GM12878 (cell line): ENCODE measurements at regions not wholly inside any gene's neighbourhood (a gene's known extent, or its start where the extent isn't known, plus 50 kb on each side); places are given as distances from the start of the nearest gene placed in this dataset.

ENCODE experiments used
- ATAC-seq: fragments of 200-7000 bp; cut with Tn5 transposase; 3 replicates; pipeline ENCODE4 v1.9.1; 2020; ENCODE audit warnings: mild to moderate bottlenecking, moderate library complexity
- BruUV-seq: library from RNA; stranded (reverse); fragments of 400-500 nt; replicated peaks from 2 replicates; lab custom pipeline; 2021; lab: Mats Ljungman, UMichigan
- CTCF ChIA-PET: fragments of 300-600 bp; sonication (Branson Sonifier 250); formaldehyde crosslinking; extraction: SDS; loops from one replicate; lab custom pipeline; 2021; ENCODE audit warnings: inconsistent platforms; lab: Yijun Ruan, JAX
- POLR2A ChIA-PET: fragments of 350-600 bp; formaldehyde crosslinking; extraction: SDS; loops from one replicate; lab custom pipeline; 2021; ENCODE audit warnings: inconsistent platforms; lab: Charles Lee
- RAD21 ChIA-PET: fragments of 300-600 bp; sonication (Branson Sonifier 250); formaldehyde crosslinking; loops from one replicate; lab custom pipeline; 2023; ENCODE audit warnings: antibody characterized with exemption; ENCODE audit not compliant: unreplicated experiment; lab: Charles Lee
- SMC1A ChIA-PET: fragments of 300-600 bp; sonication (Branson Sonifier 250); formaldehyde crosslinking; loops from one replicate; lab custom pipeline; 2023; ENCODE audit not compliant: unreplicated experiment, uncharacterized antibody; lab: Charles Lee
- DNase-seq: peaks from one replicate; pipeline ENCODE4 v3.0.0-alpha.2; 2011; ENCODE audit warnings: low read depth, low spot score
- FAIRE-seq: peaks from 3 replicates; lab custom pipeline; 2011; peaks lifted over from hg19 to GRCh38; lab: Jason Lieb, UNC
- H2AFZ ChIP-seq: 2 replicates; pipeline ENCODE4 v1.6.0; 2011; ENCODE audit warnings: low read depth, low read length, control low read depth; ENCODE audit not compliant: control insufficient read depth
- H3K27ac ChIP-seq: 2 replicates; pipeline ENCODE4 v1.5.1; 2011; ENCODE audit warnings: control low read depth; ENCODE audit not compliant: control insufficient read depth, insufficient read depth
- H3K27me3 ChIP-seq, 2 experiments: replicated peaks in 1 of 2; 2 replicates each; pipeline versions ENCODE4 v1.6.0 to v1.6.1; 2011; ENCODE audit warnings: low read length in 1 of 2; ENCODE audit not compliant: control insufficient read depth in 2 of 2, insufficient read depth in 2 of 2
- H3K36me3 ChIP-seq, 2 experiments: 2 replicates each; pipeline ENCODE4 v1.5.1; 2011; ENCODE audit warnings: low read length in 1 of 2; ENCODE audit not compliant: control insufficient read depth in 2 of 2, insufficient read depth in 2 of 2
- H3K4me1 ChIP-seq: 2 replicates; pipeline ENCODE4 v1.6.1; 2011; ENCODE audit warnings: mild to moderate bottlenecking, low read length, moderate library complexity, mixed read lengths; ENCODE audit not compliant: control insufficient read depth, insufficient read depth
- H3K4me2 ChIP-seq: 2 replicates; pipeline ENCODE4 v1.6.0; 2011; ENCODE audit warnings: control low read depth; ENCODE audit not compliant: control insufficient read depth, insufficient read depth
- H3K4me3 ChIP-seq: fragments of 200-600 bp; sonication (generic); 2 replicates; pipeline ENCODE4 v1.5.1; 2016
- H3K79me2 ChIP-seq: 2 replicates; pipeline ENCODE4 v1.6.0; 2011; ENCODE audit warnings: low read length; ENCODE audit not compliant: control insufficient read depth, insufficient read depth
- H3K9ac ChIP-seq: 2 replicates; pipeline ENCODE4 v1.8.0; 2011; ENCODE audit warnings: low read length, control low read depth, mixed read lengths; ENCODE audit not compliant: control insufficient read depth, insufficient read depth
- H3K9me3 ChIP-seq: replicated peaks from 3 replicates; pipeline ENCODE4 v1.5.1; 2011; ENCODE audit warnings: mild to moderate bottlenecking, low read length; ENCODE audit not compliant: control insufficient read depth, insufficient read depth
- H4K20me1 ChIP-seq: 2 replicates; pipeline ENCODE4 v1.6.0; 2011; ENCODE audit not compliant: control insufficient read depth, insufficient read depth
- MTA2 ChIP-seq: fragments of 450-650 bp; IDR thresholded peaks from 2 replicates; pipeline ENCODE4 v1.6.1; 2016; ENCODE audit warnings: low read depth, mild to moderate bottlenecking, moderate library complexity
- NR2C1 ChIP-seq: fragments of 450-650 bp; IDR thresholded peaks from 2 replicates; pipeline ENCODE4 v1.6.1; 2017; ENCODE audit warnings: antibody characterized with exemption, mild to moderate bottlenecking, moderate library complexity
- SMAD5 ChIP-seq: IDR thresholded peaks from 2 replicates; pipeline ENCODE4 v1.6.1; 2016; ENCODE audit warnings: antibody characterized with exemption, low read depth
- TBL1XR1 ChIP-seq: IDR thresholded peaks from 2 replicates; pipeline ENCODE4 v1.6.1; 2012; ENCODE audit warnings: low read depth, low read length, improper control_type of control experiment
- WGBS: methylation state at CpG from one replicate; pipeline ENCODE4 v1.1.6; 2016; ENCODE audit warnings: low lambda C conversion rate; ENCODE audit not compliant: insufficient replicate concordance, insufficient coverage; ENCODE audit errors: missing lambda C conversion rate; 5-methylcytosine and 5-hydroxymethylcytosine counted together
- in situ Hi-C: fragments of 300-500 bp; cut with MboI; formaldehyde crosslinking; loops from 9 replicates; pipeline ENCODE4 v1.14.3; 2018; ENCODE audit warnings: mixed read lengths
- intact Hi-C: fragments of 100-400 bp; cut with micrococcal nuclease; formaldehyde crosslinking; loops from one replicate; pipeline ENCODE4 v1.14.2; 2022; ENCODE audit not compliant: unreplicated experiment
- TF ChIP-seq, protein P1 (sequence below): IDR thresholded peaks from 2 replicates; pipeline ENCODE4 v1.6.1; 2012; ENCODE audit warnings: low read depth, low read length, improper control_type of control experiment
- TF ChIP-seq, protein P2 (sequence below): fragments of 450-650 bp; IDR thresholded peaks from 2 replicates; pipeline ENCODE4 v1.6.1; 2018; ENCODE audit warnings: mild to moderate bottlenecking, low read depth, moderate library complexity; ENCODE audit not compliant: partially characterized antibody
- TF ChIP-seq, protein P3 (sequence below): fragments of 450-650 bp; IDR thresholded peaks from 2 replicates; pipeline ENCODE4 v1.6.1; 2017; ENCODE audit warnings: low read depth, mild to moderate bottlenecking, moderate library complexity
- TF ChIP-seq, protein P4 (sequence below): IDR thresholded peaks from 2 replicates; pipeline ENCODE4 v1.6.1; 2011; ENCODE audit warnings: borderline replicate concordance, low read depth, mild to moderate bottlenecking, moderate library complexity, mixed read lengths, low read length; ENCODE audit not compliant: insufficient read depth; ENCODE audit errors: extremely low read length
- TF ChIP-seq, protein P5 (sequence below): IDR thresholded peaks from 2 replicates; pipeline ENCODE4 v1.6.1; 2011; ENCODE audit warnings: mild to moderate bottlenecking, low read depth, low read length, moderate library complexity; ENCODE audit not compliant: insufficient replicate concordance
- TF ChIP-seq, protein P6 (sequence below): fragments of 450-650 bp; IDR thresholded peaks from 2 replicates; pipeline ENCODE4 v1.6.1; 2014; ENCODE audit warnings: mild to moderate bottlenecking

DNA sequence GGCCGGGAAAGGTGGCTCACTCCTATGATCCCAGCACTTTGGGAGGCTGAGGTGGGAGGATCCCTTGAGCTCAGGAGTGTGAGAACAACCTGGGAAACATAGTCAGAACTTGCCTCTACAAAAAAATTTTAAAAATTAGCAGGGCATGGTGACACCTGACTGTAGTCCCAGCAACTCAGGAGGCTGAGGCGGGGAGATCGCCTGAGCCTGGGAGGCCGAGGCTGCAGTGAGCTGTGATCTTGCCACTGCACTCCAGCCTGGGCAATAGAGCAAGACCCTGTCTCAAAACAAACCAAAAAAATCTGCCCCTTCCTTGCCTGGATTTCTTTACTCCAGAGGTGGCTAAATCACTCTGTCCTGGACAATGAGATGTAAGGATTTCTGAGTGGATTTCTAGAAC, 197.7 kb downstream of the NRP2 start:
- 43% methylated on average over 4 of the region's 4 CpGs for WGBS
- intact Hi-C loops (no loop called here), in situ Hi-C loops (loop anchor here (10.0 kb wide), 1 partner anchor 105 kb away; no protein-coding TSS in a partner anchor)
- H3K9ac ChIP-seq: no peak overlapping the region
- no peaks in the 10 kb centered on the region for H3K36me3 ChIP-seq
- no peak overlapping the region for H3K4me2 ChIP-seq
- H3K4me1 ChIP-seq: no peaks in the 10 kb centered on the region
- CTCF ChIA-PET: no interaction called here
- no peaks in the 10 kb centered on the region for H3K79me2 ChIP-seq
- H2AFZ ChIP-seq: no peak overlapping the region
- ATAC-seq (no peak), DNase-seq (no peak), FAIRE-seq (no peak)
- no TSS peak for BruUV-seq
- H3K4me3 ChIP-seq: no peak overlapping the region
- H3K9me3 ChIP-seq: no peaks in the 10 kb centered on the region
- SMC1A ChIA-PET: no interaction called here
- H3K27me3 ChIP-seq: no peaks in the 10 kb centered on the region
- POLR2A ChIA-PET: no interaction called here
- TF ChIP-seq, protein P1, sequence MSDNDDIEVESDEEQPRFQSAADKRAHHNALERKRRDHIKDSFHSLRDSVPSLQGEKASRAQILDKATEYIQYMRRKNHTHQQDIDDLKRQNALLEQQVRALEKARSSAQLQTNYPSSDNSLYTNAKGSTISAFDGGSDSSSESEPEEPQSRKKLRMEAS: no peak
- no peak for TF ChIP-seq SMAD5
- TF ChIP-seq, protein P2, sequence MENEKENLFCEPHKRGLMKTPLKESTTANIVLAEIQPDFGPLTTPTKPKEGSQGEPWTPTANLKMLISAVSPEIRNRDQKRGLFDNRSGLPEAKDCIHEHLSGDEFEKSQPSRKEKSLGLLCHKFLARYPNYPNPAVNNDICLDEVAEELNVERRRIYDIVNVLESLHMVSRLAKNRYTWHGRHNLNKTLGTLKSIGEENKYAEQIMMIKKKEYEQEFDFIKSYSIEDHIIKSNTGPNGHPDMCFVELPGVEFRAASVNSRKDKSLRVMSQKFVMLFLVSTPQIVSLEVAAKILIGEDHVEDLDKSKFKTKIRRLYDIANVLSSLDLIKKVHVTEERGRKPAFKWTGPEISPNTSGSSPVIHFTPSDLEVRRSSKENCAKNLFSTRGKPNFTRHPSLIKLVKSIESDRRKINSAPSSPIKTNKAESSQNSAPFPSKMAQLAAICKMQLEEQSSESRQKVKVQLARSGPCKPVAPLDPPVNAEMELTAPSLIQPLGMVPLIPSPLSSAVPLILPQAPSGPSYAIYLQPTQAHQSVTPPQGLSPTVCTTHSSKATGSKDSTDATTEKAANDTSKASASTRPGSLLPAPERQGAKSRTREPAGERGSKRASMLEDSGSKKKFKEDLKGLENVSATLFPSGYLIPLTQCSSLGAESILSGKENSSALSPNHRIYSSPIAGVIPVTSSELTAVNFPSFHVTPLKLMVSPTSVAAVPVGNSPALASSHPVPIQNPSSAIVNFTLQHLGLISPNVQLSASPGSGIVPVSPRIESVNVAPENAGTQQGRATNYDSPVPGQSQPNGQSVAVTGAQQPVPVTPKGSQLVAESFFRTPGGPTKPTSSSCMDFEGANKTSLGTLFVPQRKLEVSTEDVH: no peak
- TF ChIP-seq, protein P3, sequence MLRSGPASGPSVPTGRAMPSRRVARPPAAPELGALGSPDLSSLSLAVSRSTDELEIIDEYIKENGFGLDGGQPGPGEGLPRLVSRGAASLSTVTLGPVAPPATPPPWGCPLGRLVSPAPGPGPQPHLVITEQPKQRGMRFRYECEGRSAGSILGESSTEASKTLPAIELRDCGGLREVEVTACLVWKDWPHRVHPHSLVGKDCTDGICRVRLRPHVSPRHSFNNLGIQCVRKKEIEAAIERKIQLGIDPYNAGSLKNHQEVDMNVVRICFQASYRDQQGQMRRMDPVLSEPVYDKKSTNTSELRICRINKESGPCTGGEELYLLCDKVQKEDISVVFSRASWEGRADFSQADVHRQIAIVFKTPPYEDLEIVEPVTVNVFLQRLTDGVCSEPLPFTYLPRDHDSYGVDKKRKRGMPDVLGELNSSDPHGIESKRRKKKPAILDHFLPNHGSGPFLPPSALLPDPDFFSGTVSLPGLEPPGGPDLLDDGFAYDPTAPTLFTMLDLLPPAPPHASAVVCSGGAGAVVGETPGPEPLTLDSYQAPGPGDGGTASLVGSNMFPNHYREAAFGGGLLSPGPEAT: no peak
- TF ChIP-seq, protein P4, sequence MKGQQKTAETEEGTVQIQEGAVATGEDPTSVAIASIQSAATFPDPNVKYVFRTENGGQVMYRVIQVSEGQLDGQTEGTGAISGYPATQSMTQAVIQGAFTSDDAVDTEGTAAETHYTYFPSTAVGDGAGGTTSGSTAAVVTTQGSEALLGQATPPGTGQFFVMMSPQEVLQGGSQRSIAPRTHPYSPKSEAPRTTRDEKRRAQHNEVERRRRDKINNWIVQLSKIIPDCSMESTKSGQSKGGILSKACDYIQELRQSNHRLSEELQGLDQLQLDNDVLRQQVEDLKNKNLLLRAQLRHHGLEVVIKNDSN: no peak
- TF ChIP-seq, protein P5, sequence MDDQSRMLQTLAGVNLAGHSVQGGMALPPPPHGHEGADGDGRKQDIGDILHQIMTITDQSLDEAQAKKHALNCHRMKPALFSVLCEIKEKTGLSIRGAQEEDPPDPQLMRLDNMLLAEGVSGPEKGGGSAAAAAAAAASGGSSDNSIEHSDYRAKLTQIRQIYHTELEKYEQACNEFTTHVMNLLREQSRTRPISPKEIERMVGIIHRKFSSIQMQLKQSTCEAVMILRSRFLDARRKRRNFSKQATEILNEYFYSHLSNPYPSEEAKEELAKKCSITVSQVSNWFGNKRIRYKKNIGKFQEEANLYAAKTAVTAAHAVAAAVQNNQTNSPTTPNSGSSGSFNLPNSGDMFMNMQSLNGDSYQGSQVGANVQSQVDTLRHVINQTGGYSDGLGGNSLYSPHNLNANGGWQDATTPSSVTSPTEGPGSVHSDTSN: no peak
- no peak for TF ChIP-seq MTA2
- no peak for TF ChIP-seq NR2C1
- TF ChIP-seq, protein P6, sequence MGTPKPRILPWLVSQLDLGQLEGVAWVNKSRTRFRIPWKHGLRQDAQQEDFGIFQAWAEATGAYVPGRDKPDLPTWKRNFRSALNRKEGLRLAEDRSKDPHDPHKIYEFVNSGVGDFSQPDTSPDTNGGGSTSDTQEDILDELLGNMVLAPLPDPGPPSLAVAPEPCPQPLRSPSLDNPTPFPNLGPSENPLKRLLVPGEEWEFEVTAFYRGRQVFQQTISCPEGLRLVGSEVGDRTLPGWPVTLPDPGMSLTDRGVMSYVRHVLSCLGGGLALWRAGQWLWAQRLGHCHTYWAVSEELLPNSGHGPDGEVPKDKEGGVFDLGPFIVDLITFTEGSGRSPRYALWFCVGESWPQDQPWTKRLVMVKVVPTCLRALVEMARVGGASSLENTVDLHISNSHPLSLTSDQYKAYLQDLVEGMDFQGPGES: no peak
- TF ChIP-seq TBL1XR1: no peak
- no peak overlapping the region for H3K27ac ChIP-seq
- H4K20me1 ChIP-seq: no peaks in the 10 kb centered on the region
- RAD21 ChIA-PET: no interaction called here
